Smooth muscle cell (in vitro differentiated cells): ENCODE measurements at regions not wholly inside any gene's neighbourhood (a gene's known extent, or its start where the extent isn't known, plus 50 kb on each side); places are given as distances from the start of the nearest gene placed in this dataset.

Experiments used
- DNase-seq: peaks from one replicate; lab custom pipeline; 2025; ENCODE audit not compliant: unreplicated experiment; lab: John Stamatoyannopoulos, UW
- H2AFZ ChIP-seq: fragments of 200-600 bp; sonication (generic); 2 replicates; pipeline ENCODE4 v1.6.0; 2016; ENCODE audit warnings: antibody characterized with exemption, low read depth, mild to moderate bottlenecking
- H3F3A ChIP-seq: fragments of 200-600 bp; sonication (generic); 2 replicates; pipeline ENCODE4 v1.6.0; 2017; ENCODE audit warnings: antibody characterized with exemption, low read depth
- H3K27ac ChIP-seq: fragments of 200-600 bp; sonication (generic); 2 replicates; pipeline ENCODE4 v1.5.1; 2016; ENCODE audit warnings: low read depth, mild to moderate bottlenecking
- H3K27me3 ChIP-seq: fragments of 200-600 bp; sonication (generic); 2 replicates; pipeline ENCODE4 v1.6.1; 2016; ENCODE audit warnings: low read depth, mild to moderate bottlenecking
- H3K36me3 ChIP-seq: fragments of 200-600 bp; sonication (generic); 2 replicates; pipeline ENCODE4 v1.5.1; 2016; ENCODE audit warnings: low read depth
- H3K4me1 ChIP-seq: fragments of 200-600 bp; sonication (generic); 2 replicates; pipeline ENCODE4 v1.5.1; 2016; ENCODE audit warnings: low read depth
- H3K4me2 ChIP-seq: fragments of 200-600 bp; sonication (generic); 2 replicates; pipeline ENCODE4 v1.6.0; 2016; ENCODE audit warnings: mild to moderate bottlenecking
- H3K4me3 ChIP-seq: fragments of 200-600 bp; sonication (generic); 2 replicates; pipeline ENCODE4 v1.5.1; 2016; ENCODE audit warnings: mild to moderate bottlenecking
- H3K79me2 ChIP-seq: fragments of 200-600 bp; sonication (generic); 2 replicates; pipeline ENCODE4 v1.6.0; 2016; ENCODE audit warnings: low read depth, mild to moderate bottlenecking
- H3K9ac ChIP-seq: fragments of 200-600 bp; sonication (generic); 2 replicates; pipeline ENCODE4 v1.6.0; 2016; ENCODE audit warnings: low read depth
- H3K9me3 ChIP-seq: fragments of 200-600 bp; sonication (generic); replicated peaks from 2 replicates; pipeline ENCODE4 v1.5.1; 2016; ENCODE audit warnings: low read depth
- H4K20me1 ChIP-seq: fragments of 200-600 bp; sonication (generic); 2 replicates; pipeline ENCODE4 v1.6.0; 2016; ENCODE audit warnings: low read depth
- CTCF ChIP-seq: fragments of 200-600 bp; sonication (generic); IDR thresholded peaks from 2 replicates; pipeline ENCODE4 v1.5.1; 2017; ENCODE audit warnings: borderline replicate concordance, mild to moderate bottlenecking, antibody characterized with exemption; ENCODE audit not compliant: insufficient read depth, poor library complexity, severe bottlenecking
- WGBS: methylation state at CpG from one replicate; pipeline ENCODE4 v1.1.7; 2016; ENCODE audit warnings: low lambda C conversion rate; 5-methylcytosine and 5-hydroxymethylcytosine counted together

GRCh38 chrX:116277351-116278225, 107.0 kb downstream of the AGTR2 start:
- H3K79me2 ChIP-seq = no peaks in the 10 kb centered on the region
- no peak overlapping the region for H3K4me2 ChIP-seq
- no peaks in the 10 kb centered on the region for H3K36me3 ChIP-seq
- no peaks in the 10 kb centered on the region for H3F3A ChIP-seq
- H2AFZ ChIP-seq = peak overlapping the region; percentile 34
- H4K20me1 ChIP-seq = no peaks in the 10 kb centered on the region
- TF ChIP-seq CTCF = no peak
- WGBS = 67% methylated on average over 7 of the region's 7 CpGs
- peaks cover 3% of the 10 kb centered on the region for H3K9me3 ChIP-seq
- no peak overlapping the region for H3K27ac ChIP-seq
- no peak overlapping the region for H3K9ac ChIP-seq
- no peaks in the 10 kb centered on the region for H3K4me1 ChIP-seq
- DNase-seq = no peak
- no peaks in the 10 kb centered on the region for H3K27me3 ChIP-seq
- no peak overlapping the region for H3K4me3 ChIP-seq

DNA sequence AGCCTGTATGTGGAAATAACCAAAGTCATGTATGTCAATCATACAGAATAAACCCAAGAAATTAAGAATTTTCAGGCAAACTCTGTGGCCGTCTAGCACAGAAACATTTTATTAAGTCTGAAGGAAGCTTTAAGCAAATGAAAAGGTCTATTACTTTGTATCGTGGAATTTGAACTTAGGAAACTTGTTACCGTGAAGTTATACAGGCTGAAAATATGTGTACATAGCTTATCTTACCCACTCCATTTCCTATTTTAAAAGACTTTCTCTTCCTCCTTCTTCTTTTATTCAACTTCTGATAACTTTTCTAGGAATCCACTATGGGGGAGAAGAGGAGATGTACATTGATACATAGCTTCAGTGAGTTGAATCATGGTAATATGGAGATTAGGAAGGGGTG, 108.3 kb downstream of the AGTR2 start:
- DNase-seq = no peak
- 88% methylated on average over 3 of the region's 3 CpGs for WGBS
- no peaks in the 10 kb centered on the region for H4K20me1 ChIP-seq
- H3K36me3 ChIP-seq = no peaks in the 10 kb centered on the region
- no peak overlapping the region for H3K9ac ChIP-seq
- no peaks in the 10 kb centered on the region for H3K27me3 ChIP-seq
- no peak for TF ChIP-seq CTCF
- H3F3A ChIP-seq = no peaks in the 10 kb centered on the region
- H3K4me2 ChIP-seq = no peak overlapping the region
- H3K4me1 ChIP-seq = no peaks in the 10 kb centered on the region
- H3K9me3 ChIP-seq = peaks cover 3% of the 10 kb centered on the region
- H3K27ac ChIP-seq = no peak overlapping the region
- H3K4me3 ChIP-seq = no peak overlapping the region
- no peaks in the 10 kb centered on the region for H3K79me2 ChIP-seq
- H2AFZ ChIP-seq = no peak overlapping the region

DNA sequence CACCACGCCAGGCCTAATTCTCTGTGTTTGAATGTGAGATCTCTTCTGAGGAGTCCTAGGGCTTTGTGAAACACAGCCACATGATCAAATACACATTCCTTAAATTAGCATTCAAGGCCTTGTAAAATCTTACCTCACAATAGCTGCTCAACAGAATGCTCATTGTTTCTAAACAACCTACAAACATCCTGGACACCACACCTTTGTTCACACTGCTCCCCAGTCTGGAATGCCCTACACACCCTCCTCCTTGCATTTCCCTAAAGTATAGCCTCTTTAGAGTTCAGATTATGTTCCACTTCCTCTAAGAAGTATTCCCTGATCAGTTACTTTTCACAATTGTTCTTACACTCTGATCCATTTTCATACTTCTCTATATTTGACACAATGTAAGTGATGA, 110.6 kb downstream of the AGTR2 start:
- H3K27ac ChIP-seq = peak overlapping the region; percentile 29
- 63% methylated on average over 1 of the region's 1 CpG for WGBS

More for the DNA sequence above, 110.6 kb downstream of the AGTR2 start:
- no peak overlapping the region for H3K4me2 ChIP-seq
- no peak overlapping the region for H2AFZ ChIP-seq
- H3K79me2 ChIP-seq = no peaks in the 10 kb centered on the region
- DNase-seq = no peak
- H3K27me3 ChIP-seq = no peaks in the 10 kb centered on the region
- H3K36me3 ChIP-seq = no peaks in the 10 kb centered on the region
- no peaks in the 10 kb centered on the region for H3F3A ChIP-seq
- H3K4me1 ChIP-seq = no peaks in the 10 kb centered on the region
- H3K9me3 ChIP-seq = peaks cover 3% of the 10 kb centered on the region
- no peaks in the 10 kb centered on the region for H4K20me1 ChIP-seq
- no peak for TF ChIP-seq CTCF
- H3K4me3 ChIP-seq = no peak overlapping the region
- no peak overlapping the region for H3K9ac ChIP-seq
